H9 (cell line): ENCODE measurements at regions not wholly inside any gene's neighbourhood (a gene's known extent, or its start where the extent isn't known, plus 50 kb on each side); places are given as distances from the start of the nearest gene placed in this dataset.

ENCODE experiments used
- DNase-seq: peaks from one replicate; pipeline ENCODE4 v3.0.0-alpha.2; 2017
- H2AFZ ChIP-seq: one replicate; pipeline ENCODE4 v1.6.1; 2013; ENCODE audit warnings: mild to moderate bottlenecking, low read length, control low read depth, moderate library complexity
- H2AK5ac ChIP-seq: 2 replicates; pipeline ENCODE4 v1.6.1; 2013; ENCODE audit warnings: low read length, control low read depth, mixed read lengths; ENCODE audit not compliant: insufficient read length
- H2BK120ac ChIP-seq: one replicate; pipeline ENCODE4 v1.6.1; 2013; ENCODE audit warnings: low read depth, mild to moderate bottlenecking, low read length, control low read depth, inconsistent platforms; ENCODE audit not compliant: poor library complexity, severe bottlenecking
- H2BK12ac ChIP-seq: 2 replicates; pipeline ENCODE4 v1.6.1; 2013; ENCODE audit warnings: low read length, control low read depth, mixed read lengths, low read depth; ENCODE audit not compliant: insufficient read length
- H2BK15ac ChIP-seq: 2 replicates; pipeline ENCODE4 v1.6.1; 2013; ENCODE audit warnings: low read depth, low read length, control low read depth
- H2BK20ac ChIP-seq: one replicate; pipeline ENCODE4 v1.6.1; 2013; ENCODE audit warnings: low read depth, mild to moderate bottlenecking, low read length, control low read depth, inconsistent platforms; ENCODE audit not compliant: poor library complexity, severe bottlenecking
- H2BK5ac ChIP-seq: 2 replicates; pipeline ENCODE4 v1.6.1; 2013; ENCODE audit warnings: low read length, control low read depth, mixed read lengths; ENCODE audit not compliant: insufficient read length
- H3K14ac ChIP-seq: 2 replicates; pipeline ENCODE4 v1.6.1; 2013; ENCODE audit warnings: low read length, control low read depth; ENCODE audit not compliant: insufficient read depth
- H3K18ac ChIP-seq: 2 replicates; pipeline ENCODE4 v1.6.1; 2013; ENCODE audit warnings: low read depth, mild to moderate bottlenecking, mixed read lengths, low read length, control low read depth; ENCODE audit not compliant: insufficient read length
- H3K23ac ChIP-seq: 2 replicates; pipeline ENCODE4 v1.6.1; 2013; ENCODE audit warnings: low read length, control low read depth, mixed read lengths, low read depth; ENCODE audit not compliant: insufficient read length
- H3K23me2 ChIP-seq: 2 replicates; pipeline ENCODE4 v1.6.1; 2013; ENCODE audit warnings: low read depth, mild to moderate bottlenecking, mixed read lengths, low read length, control low read depth; ENCODE audit not compliant: insufficient read length, poor library complexity, severe bottlenecking
- H3K27ac ChIP-seq: 2 replicates; pipeline ENCODE4 v1.5.1; 2013; ENCODE audit warnings: low read length, control low read depth, mixed read lengths, low read depth; ENCODE audit not compliant: insufficient read length
- H3K27me3 ChIP-seq: 2 replicates; pipeline ENCODE4 v1.6.1; 2013; ENCODE audit warnings: low read length, control low read depth, inconsistent platforms; ENCODE audit not compliant: insufficient read depth
- H3K4ac ChIP-seq: 2 replicates; pipeline ENCODE4 v1.6.1; 2013; ENCODE audit warnings: low read depth, mild to moderate bottlenecking, control low read depth, inconsistent platforms, low read length, moderate library complexity
- H3K4me1 ChIP-seq: 2 replicates; pipeline ENCODE4 v1.6.1; 2013; ENCODE audit warnings: low read length, control low read depth, inconsistent platforms; ENCODE audit not compliant: insufficient read depth
- H3K4me2 ChIP-seq: 2 replicates; pipeline ENCODE4 v1.6.1; 2013; ENCODE audit warnings: low read length, control low read depth, mixed read lengths; ENCODE audit not compliant: insufficient read length, insufficient read depth
- H3K56ac ChIP-seq: 2 replicates; pipeline ENCODE4 v1.6.1; 2013; ENCODE audit warnings: low read depth, mild to moderate bottlenecking, mixed read lengths, low read length, control low read depth; ENCODE audit not compliant: insufficient read length
- H3K79me1 ChIP-seq: 2 replicates; pipeline ENCODE4 v1.6.1; 2013; ENCODE audit warnings: low read depth, mild to moderate bottlenecking, moderate library complexity, low read length, control low read depth, inconsistent platforms; ENCODE audit not compliant: insufficient read depth, poor library complexity, severe bottlenecking
- H3K79me2 ChIP-seq: 2 replicates; pipeline ENCODE4 v1.6.1; 2013; ENCODE audit warnings: low read length, control low read depth, inconsistent platforms; ENCODE audit not compliant: insufficient read depth
- H3K9ac ChIP-seq: 2 replicates; pipeline ENCODE4 v1.6.1; 2013; ENCODE audit warnings: low read length, control low read depth, mixed read lengths; ENCODE audit not compliant: insufficient read length; ENCODE audit errors: extremely low read depth
- H3K9me3 ChIP-seq: one replicate; pipeline ENCODE4 v1.6.1; 2013; ENCODE audit warnings: low read depth, low read length, inconsistent platforms; ENCODE audit not compliant: control insufficient read depth
- H3T11ph ChIP-seq: one replicate; pipeline ENCODE4 v1.6.1; 2013; ENCODE audit warnings: mild to moderate bottlenecking, low read length, control low read depth, inconsistent platforms
- H4K20me1 ChIP-seq: one replicate; pipeline ENCODE4 v1.6.1; 2013; ENCODE audit not compliant: control insufficient read depth, insufficient read length, insufficient read depth
- H4K5ac ChIP-seq: 2 replicates; pipeline ENCODE4 v1.6.1; 2013; ENCODE audit warnings: low read depth, mild to moderate bottlenecking, mixed read lengths, low read length, control low read depth; ENCODE audit not compliant: insufficient read length
- H4K8ac ChIP-seq: replicated peaks from 2 replicates; pipeline ENCODE4 v1.6.1; 2013; ENCODE audit warnings: low read length, control low read depth, mixed read lengths, low read depth; ENCODE audit not compliant: insufficient read length
- H4K91ac ChIP-seq: 2 replicates; pipeline ENCODE4 v1.6.1; 2013; ENCODE audit warnings: low read depth, mild to moderate bottlenecking, moderate library complexity, mixed read lengths, low read length, control low read depth; ENCODE audit not compliant: insufficient read length
- H3K27ac Mint-ChIP-seq, 3 experiments: 2 replicates in 2 of 3; 3 replicates in 1 of 3; pipeline ENCODE4 v1.8.0; 2020 to 2021; ENCODE audit warnings: mixed read lengths in 3 of 3, mild to moderate bottlenecking in 1 of 3, moderate library complexity in 1 of 3
- H3K27me3 Mint-ChIP-seq: 2 replicates; pipeline ENCODE4 v1.8.0; 2021; ENCODE audit warnings: low read depth, mild to moderate bottlenecking, moderate library complexity, mixed read lengths
- H3K36me3 Mint-ChIP-seq, 3 experiments: 2 replicates in 2 of 3; 3 replicates in 1 of 3; pipeline ENCODE4 v1.8.0; 2020 to 2021; ENCODE audit warnings: low read depth in 3 of 3, mixed read lengths in 3 of 3; ENCODE audit not compliant: insufficient read depth in 1 of 3
- H3K4me1 Mint-ChIP-seq, 2 experiments: 2 replicates each; pipeline ENCODE4 v1.8.0; 2020; ENCODE audit warnings: mixed read lengths in 2 of 2
- H3K4me3 Mint-ChIP-seq, 2 experiments: 2 replicates in 1 of 2; 3 replicates in 1 of 2; pipeline ENCODE4 v1.8.0; 2020 to 2021; ENCODE audit warnings: mild to moderate bottlenecking in 2 of 2, mixed read lengths in 2 of 2, moderate library complexity in 1 of 2
- H3K9me3 Mint-ChIP-seq, 2 experiments: 2 replicates in 1 of 2; 3 replicates in 1 of 2; pipeline ENCODE4 v1.8.0; 2020; ENCODE audit warnings: mild to moderate bottlenecking in 2 of 2, mixed read lengths in 2 of 2, moderate library complexity in 1 of 2
- WGBS: extraction: QIAGEN DNeasy Blood & Tissue Kit; methylation state at CpG from one replicate; pipeline ENCODE4 v1.1.7; 2013; ENCODE audit warnings: missing lambda C conversion rate, low lambda C conversion rate, mixed read lengths; ENCODE audit not compliant: insufficient read length; ENCODE audit errors: extremely low coverage; 5-methylcytosine and 5-hydroxymethylcytosine counted together
- TF ChIP-seq, protein P1 (sequence below): fragments of 200-600 bp; sonication (generic); conservative IDR thresholded peaks from 3 replicates; pipeline ENCODE4 v1.8.0; 2021; ENCODE audit warnings: antibody characterized with exemption, mild to moderate bottlenecking

DNA sequence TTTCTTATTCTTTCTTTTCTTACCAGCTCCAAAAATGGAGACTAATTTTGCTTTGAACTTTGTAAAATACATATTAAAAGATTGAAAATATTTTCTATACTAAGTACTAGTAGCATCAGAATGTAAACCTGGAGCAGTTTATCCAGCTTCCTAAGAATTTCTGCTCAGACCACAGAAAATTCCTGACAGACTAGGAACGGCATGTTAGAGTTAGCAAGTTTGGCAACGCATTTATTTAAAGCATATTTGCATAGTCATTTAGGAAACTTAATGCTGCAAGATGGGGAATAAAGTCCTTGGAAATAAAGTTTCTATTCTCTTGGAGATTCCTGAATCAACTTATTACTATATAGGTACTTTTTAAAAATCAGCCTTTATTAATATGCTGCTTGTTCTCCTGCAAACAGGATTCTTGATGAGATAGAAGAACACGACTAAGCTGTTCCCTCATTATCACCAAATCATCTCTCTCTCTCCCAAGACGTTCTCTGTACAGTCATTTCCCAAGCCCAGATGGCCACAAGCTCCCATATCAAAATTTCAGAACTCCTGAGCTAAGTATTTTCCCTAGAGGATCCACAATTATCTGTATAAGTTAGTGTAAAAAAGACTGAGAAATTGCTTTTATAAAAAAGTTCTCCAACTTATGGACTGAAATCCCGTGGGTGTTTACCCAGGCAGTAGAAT is 305.8 kb upstream of the NEBL start:
- Histone ChIP-seq H3K27ac (no peak overlapping the region), H2BK5ac (no peak overlapping the region), H3K14ac (no peak overlapping the region), H3K4ac (no peak overlapping the region), H3K27me3 (no peaks in the 10 kb centered on the region), H3K79me1 (no peaks in the 10 kb centered on the region), H4K20me1 (no peaks in the 10 kb centered on the region), H3K56ac (no peak overlapping the region), H3K9me3 (no peaks in the 10 kb centered on the region), H2BK12ac (no peak overlapping the region), H3K18ac (no peak overlapping the region), H2AFZ (no peak overlapping the region), H3K4me2 (no peak overlapping the region), H3K23me2 (no peaks in the 10 kb centered on the region), H4K8ac (no peak overlapping the region), H2AK5ac (no peak overlapping the region), H2BK120ac (no peak overlapping the region), H3K4me1 (no peaks in the 10 kb centered on the region), H3K23ac (no peak overlapping the region), H3T11ph (no peak overlapping the region), H4K5ac (no peak overlapping the region), H3K9ac (no peak overlapping the region), H3K79me2 (no peaks in the 10 kb centered on the region), H4K91ac (no peak overlapping the region), H2BK20ac (no peak overlapping the region), H2BK15ac (no peak overlapping the region)
- Mint-ChIP-seq H3K4me3 (no peak overlapping the region), H3K4me1 (peaks cover 4% of the 10 kb centered on the region in 2 experiments; a peak in 3 of 4 replicates), H3K27ac (no peak overlapping the region), H3K36me3 (peaks cover 8 to 12% (median 9%) of the 10 kb centered on the region in 3 experiments), H3K27me3 (no peaks in the 10 kb centered on the region), H3K9me3 (peaks cover 7 to 10% of the 10 kb centered on the region in 2 experiments)
- no peak for DNase-seq
- TF ChIP-seq, protein P1, sequence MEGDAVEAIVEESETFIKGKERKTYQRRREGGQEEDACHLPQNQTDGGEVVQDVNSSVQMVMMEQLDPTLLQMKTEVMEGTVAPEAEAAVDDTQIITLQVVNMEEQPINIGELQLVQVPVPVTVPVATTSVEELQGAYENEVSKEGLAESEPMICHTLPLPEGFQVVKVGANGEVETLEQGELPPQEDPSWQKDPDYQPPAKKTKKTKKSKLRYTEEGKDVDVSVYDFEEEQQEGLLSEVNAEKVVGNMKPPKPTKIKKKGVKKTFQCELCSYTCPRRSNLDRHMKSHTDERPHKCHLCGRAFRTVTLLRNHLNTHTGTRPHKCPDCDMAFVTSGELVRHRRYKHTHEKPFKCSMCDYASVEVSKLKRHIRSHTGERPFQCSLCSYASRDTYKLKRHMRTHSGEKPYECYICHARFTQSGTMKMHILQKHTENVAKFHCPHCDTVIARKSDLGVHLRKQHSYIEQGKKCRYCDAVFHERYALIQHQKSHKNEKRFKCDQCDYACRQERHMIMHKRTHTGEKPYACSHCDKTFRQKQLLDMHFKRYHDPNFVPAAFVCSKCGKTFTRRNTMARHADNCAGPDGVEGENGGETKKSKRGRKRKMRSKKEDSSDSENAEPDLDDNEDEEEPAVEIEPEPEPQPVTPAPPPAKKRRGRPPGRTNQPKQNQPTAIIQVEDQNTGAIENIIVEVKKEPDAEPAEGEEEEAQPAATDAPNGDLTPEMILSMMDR, result no peak
- no CpG with 5 or more reads among the region's 5 CpGs for WGBS
